DOHH2 (cell line): ENCODE measurements at regions not wholly inside any gene's neighbourhood (a gene's known extent, or its start where the extent isn't known, plus 50 kb on each side); places are given as distances from the start of the nearest gene placed in this dataset.
"Not testable (repeated sequence)": the region's sequence is repeated elsewhere in the genome, so short reads cannot be mapped to it uniquely, and the experiment has no call there.

Experiments used
- H3F3A ChIP-seq: fragments of 200-600 bp; sonication (generic), shearing (Covaris generic); 2 replicates; pipeline ENCODE4 v1.6.0; 2016; ENCODE audit warnings: antibody characterized with exemption, mild to moderate bottlenecking; ENCODE audit not compliant: control insufficient read depth, insufficient read depth
- H3K27ac ChIP-seq: fragments of 200-600 bp; sonication (generic); 2 replicates; pipeline ENCODE4 v1.5.1; 2014; ENCODE audit warnings: low read depth, mild to moderate bottlenecking, low read length, moderate library complexity
- H3K27me3 ChIP-seq: fragments of 200-600 bp; sonication (generic); 2 replicates; pipeline ENCODE4 v1.6.1; 2014; ENCODE audit warnings: mild to moderate bottlenecking, low read length, mixed read lengths; ENCODE audit not compliant: control insufficient read depth
- H3K36me3 ChIP-seq: fragments of 200-600 bp; sonication (generic); 2 replicates; pipeline ENCODE4 v1.6.1; 2014; ENCODE audit warnings: mild to moderate bottlenecking, low read length, moderate library complexity, mixed read lengths; ENCODE audit not compliant: control insufficient read depth
- H3K4me1 ChIP-seq: fragments of 200-600 bp; sonication (generic); 2 replicates; pipeline ENCODE4 v1.6.1; 2014; ENCODE audit warnings: mild to moderate bottlenecking, low read length, mixed read lengths; ENCODE audit not compliant: control insufficient read depth
- H3K4me2 ChIP-seq: fragments of 200-600 bp; sonication (generic); 2 replicates; pipeline ENCODE4 v1.6.0; 2014; ENCODE audit warnings: mild to moderate bottlenecking, low read length, moderate library complexity
- H3K4me3 ChIP-seq: fragments of 200-600 bp; sonication (generic); 2 replicates; pipeline ENCODE4 v1.5.1; 2014; ENCODE audit warnings: mild to moderate bottlenecking, low read length, mixed read lengths
- H3K79me2 ChIP-seq: fragments of 200-600 bp; sonication (generic); 2 replicates; pipeline ENCODE4 v1.6.1; 2014; ENCODE audit warnings: mild to moderate bottlenecking, low read length, mixed read lengths; ENCODE audit not compliant: control insufficient read depth
- H3K9me2 ChIP-seq: fragments of 200-600 bp; sonication (generic); replicated peaks from 2 replicates; pipeline ENCODE4 v1.6.1; 2014; ENCODE audit warnings: mild to moderate bottlenecking, low read length, mixed read lengths; ENCODE audit not compliant: control insufficient read depth
- H3K9me3 ChIP-seq: fragments of 200-600 bp; sonication (generic); 2 replicates; pipeline ENCODE4 v1.6.1; 2014; ENCODE audit warnings: antibody characterized with exemption, low read length, mixed read lengths; ENCODE audit not compliant: control insufficient read depth, insufficient read depth
- H4K20me1 ChIP-seq: fragments of 200-600 bp; sonication (generic); 2 replicates; pipeline ENCODE4 v1.6.0; 2014; ENCODE audit warnings: low read depth, mild to moderate bottlenecking, antibody characterized with exemption, low read length, moderate library complexity; ENCODE audit not compliant: control insufficient read depth, insufficient read depth
- EZH2phosphoT487 ChIP-seq: fragments of 200-600 bp; sonication (generic); IDR thresholded peaks from 2 replicates; pipeline ENCODE4 v1.6.1; 2017; ENCODE audit warnings: borderline replicate concordance, mild to moderate bottlenecking, antibody characterized with exemption, low read length, moderate library complexity, mixed read lengths
- TF ChIP-seq, protein P1 (sequence below): fragments of 200-600 bp; sonication (generic); IDR thresholded peaks from one replicate; pipeline ENCODE4 v1.5.1; 2014; ENCODE audit warnings: antibody characterized with exemption, mild to moderate bottlenecking, low read depth, low read length; ENCODE audit not compliant: poor library complexity, severe bottlenecking

GRCh38 chr1:226461087-226461486 is 53.2 kb upstream of the PARP1 start:
- Histone ChIP-seq H3K4me2 (no peak overlapping the region), H3F3A (no peaks in the 10 kb centered on the region), H3K4me3 (no peak overlapping the region), H4K20me1 (no peaks in the 10 kb centered on the region), H3K27ac (no peak overlapping the region), H3K36me3 (no peaks in the 10 kb centered on the region), H3K9me2 (no peaks in the 10 kb centered on the region), H3K27me3 (no peaks in the 10 kb centered on the region), H3K79me2 (no peaks in the 10 kb centered on the region), H3K9me3 (peaks cover 4% of the 10 kb centered on the region), H3K4me1 (no peaks in the 10 kb centered on the region)
- TF ChIP-seq, protein P1, sequence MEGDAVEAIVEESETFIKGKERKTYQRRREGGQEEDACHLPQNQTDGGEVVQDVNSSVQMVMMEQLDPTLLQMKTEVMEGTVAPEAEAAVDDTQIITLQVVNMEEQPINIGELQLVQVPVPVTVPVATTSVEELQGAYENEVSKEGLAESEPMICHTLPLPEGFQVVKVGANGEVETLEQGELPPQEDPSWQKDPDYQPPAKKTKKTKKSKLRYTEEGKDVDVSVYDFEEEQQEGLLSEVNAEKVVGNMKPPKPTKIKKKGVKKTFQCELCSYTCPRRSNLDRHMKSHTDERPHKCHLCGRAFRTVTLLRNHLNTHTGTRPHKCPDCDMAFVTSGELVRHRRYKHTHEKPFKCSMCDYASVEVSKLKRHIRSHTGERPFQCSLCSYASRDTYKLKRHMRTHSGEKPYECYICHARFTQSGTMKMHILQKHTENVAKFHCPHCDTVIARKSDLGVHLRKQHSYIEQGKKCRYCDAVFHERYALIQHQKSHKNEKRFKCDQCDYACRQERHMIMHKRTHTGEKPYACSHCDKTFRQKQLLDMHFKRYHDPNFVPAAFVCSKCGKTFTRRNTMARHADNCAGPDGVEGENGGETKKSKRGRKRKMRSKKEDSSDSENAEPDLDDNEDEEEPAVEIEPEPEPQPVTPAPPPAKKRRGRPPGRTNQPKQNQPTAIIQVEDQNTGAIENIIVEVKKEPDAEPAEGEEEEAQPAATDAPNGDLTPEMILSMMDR: no peak

DNA sequence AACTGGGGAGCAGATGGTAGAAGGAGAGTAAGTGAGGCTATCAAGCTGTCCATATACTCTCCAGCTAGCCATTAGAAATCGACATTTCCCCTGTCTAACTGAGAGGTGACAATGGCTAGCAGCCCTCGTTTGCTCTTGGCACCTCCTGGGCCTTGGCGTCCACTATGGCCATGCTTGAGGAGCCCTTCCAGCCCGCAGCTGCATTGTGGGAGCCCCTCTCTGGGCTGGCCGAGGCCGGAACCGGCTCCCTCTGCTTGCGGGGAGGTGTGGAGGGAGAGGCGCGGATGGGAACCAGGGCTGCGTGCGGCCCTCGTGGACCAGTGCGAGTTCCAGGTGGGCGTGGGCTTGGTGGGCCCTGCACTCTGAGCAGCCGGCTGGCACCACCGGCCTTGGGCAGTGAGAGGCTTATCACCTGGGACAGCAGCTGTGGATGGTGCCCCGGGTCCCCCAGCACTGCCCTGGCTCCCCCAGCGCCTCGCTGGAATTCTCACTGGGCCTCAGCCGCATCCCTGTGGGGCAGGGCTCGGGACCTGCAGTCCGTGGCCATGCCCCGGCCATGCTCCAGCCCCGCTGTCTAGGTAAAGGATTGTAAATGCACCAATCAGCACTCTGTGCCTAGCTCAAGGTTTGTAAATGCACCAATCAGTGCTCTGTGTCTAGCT is 56.2 kb upstream of the PARP1 start:
- Histone ChIP-seq H3K27me3 (no peaks in the 10 kb centered on the region), H3K4me2 (no peak overlapping the region), H3F3A (no peaks in the 10 kb centered on the region), H3K27ac (no peak overlapping the region), H3K9me3 (peaks cover 7% of the 10 kb centered on the region), H4K20me1 (no peaks in the 10 kb centered on the region), H3K4me3 (no peak overlapping the region), H3K9me2 (no peaks in the 10 kb centered on the region), H3K79me2 (no peaks in the 10 kb centered on the region), H3K36me3 (no peaks in the 10 kb centered on the region), H3K4me1 (peaks cover 7% of the 10 kb centered on the region)
- TF ChIP-seq EZH2phosphoT487: no peak
- TF ChIP-seq, protein P1: no peak

DNA sequence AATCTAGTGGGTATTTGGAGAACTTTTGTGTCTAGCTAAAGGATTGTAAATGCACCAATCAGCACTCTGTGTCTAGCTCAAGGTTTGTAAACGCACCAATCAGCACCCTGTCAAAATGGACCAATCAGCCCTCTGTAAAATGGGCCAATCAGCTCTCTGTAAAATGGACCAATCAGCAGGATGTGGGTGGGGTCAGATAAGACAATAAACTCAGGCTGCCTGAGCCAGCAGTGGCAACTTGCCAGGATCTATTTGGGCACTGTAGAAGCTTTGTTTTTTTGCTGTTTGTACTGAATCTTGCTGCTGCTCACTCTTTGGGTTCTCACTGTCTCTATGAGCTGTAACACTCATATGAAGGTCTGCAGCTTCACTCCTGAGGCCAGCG is 56.7 kb upstream of the PARP1 start:
- not testable (repeated sequence) for H3F3A ChIP-seq, H3K79me2 ChIP-seq, H3K4me1 ChIP-seq, H4K20me1 ChIP-seq, H3K27me3 ChIP-seq, H3K9me2 ChIP-seq, H3K36me3 ChIP-seq, H3K4me2 ChIP-seq, H3K27ac ChIP-seq, H3K4me3 ChIP-seq
- peaks cover 12% of the 10 kb centered on the region for H3K9me3 ChIP-seq

DNA sequence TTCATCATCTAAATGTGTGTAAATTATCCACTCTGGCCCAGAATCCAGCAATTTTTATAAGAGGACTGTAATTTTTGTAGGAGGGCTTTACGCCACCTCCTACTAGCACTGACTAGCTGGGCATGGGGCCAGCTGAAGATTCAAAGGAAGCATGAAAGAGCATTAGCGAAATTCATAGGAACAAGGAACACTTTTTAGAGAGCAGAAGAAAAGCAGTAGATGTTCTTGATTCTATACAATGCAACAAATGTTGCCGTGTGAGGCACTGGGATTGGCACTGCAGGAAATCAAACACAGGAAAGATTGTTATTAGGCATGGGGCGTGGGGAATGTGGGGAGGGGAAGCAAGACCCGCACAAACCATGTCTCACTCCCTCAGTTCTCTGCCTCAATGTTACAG is 58.4 kb upstream of the PARP1 start:
- H4K20me1 ChIP-seq: no peaks in the 10 kb centered on the region
- peaks cover 14% of the 10 kb centered on the region for H3K9me3 ChIP-seq
- H3K4me3 ChIP-seq: no peak overlapping the region
- H3K4me2 ChIP-seq: no peak overlapping the region
- H3K27me3 ChIP-seq: no peaks in the 10 kb centered on the region
- TF ChIP-seq EZH2phosphoT487: no peak
- TF ChIP-seq, protein P1: no peak
- no peaks in the 10 kb centered on the region for H3K36me3 ChIP-seq
- no peaks in the 10 kb centered on the region for H3F3A ChIP-seq
- H3K9me2 ChIP-seq: no peaks in the 10 kb centered on the region
- H3K79me2 ChIP-seq: no peaks in the 10 kb centered on the region
- H3K4me1 ChIP-seq: peaks cover 7% of the 10 kb centered on the region
- H3K27ac ChIP-seq: no peak overlapping the region
